ENCODE measurements at regions not wholly inside any gene's neighbourhood (a gene's known extent, or its start where the extent isn't known, plus 50 kb on each side); places are given as distances from the start of the nearest gene placed in this dataset.
"Not testable (repeated sequence)": the region's sequence is repeated elsewhere in the genome, so short reads cannot be mapped to it uniquely, and the experiment has no call there.

DNA sequence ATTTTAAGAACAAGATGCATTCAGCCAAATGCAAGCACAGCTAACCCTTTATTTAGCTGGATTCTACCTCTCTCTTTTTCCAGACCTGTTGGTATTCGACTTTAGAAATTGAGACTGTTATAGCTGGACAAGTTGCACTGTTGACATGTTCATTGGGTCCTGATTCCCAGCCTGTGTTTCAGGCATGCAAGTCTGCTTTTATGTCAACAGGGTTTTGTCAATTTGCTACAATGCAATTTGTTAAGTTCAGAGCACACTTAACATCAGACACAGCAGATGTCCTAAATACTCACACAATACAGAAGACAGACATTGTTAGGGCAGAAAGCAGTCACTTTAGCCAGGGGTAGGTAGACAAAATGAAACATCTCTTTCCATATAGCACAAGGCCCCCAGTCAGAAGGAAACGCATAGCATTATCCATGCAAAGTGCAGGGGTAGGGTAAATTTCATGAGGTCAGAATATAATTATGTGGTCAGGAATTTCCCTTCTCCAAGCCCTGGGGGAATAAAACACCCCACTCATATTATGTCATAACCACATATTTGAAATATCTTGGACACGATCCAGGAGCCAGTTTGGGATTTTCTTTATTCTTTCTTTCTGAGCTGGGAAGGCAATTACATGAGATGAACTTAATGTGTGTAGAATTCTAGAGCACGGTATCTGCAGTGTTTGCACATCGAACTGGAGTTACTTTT is 504.1 kb downstream of the NTRK3 start:
- no peak for DNase-seq

DNA sequence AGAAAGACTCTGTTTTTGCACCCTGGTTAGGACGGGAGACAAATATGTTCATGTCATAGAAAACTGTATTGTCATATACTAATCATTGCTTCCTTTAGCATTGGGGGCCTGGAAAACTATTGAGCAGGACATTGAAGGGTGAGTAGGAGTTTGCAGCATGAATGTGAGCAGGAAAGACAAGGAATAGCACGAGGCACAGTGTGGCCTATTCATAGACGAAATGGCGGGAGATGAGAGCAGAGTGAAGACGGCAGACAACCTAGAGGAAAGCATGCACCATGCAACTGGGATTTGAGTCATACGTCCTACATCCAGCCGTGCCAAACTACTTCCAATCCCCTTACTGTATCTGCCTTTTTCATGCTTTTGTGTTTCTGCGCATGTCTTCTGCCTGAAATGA is 508.1 kb downstream of the NTRK3 start:
- DNase-seq, result no peak

DNA sequence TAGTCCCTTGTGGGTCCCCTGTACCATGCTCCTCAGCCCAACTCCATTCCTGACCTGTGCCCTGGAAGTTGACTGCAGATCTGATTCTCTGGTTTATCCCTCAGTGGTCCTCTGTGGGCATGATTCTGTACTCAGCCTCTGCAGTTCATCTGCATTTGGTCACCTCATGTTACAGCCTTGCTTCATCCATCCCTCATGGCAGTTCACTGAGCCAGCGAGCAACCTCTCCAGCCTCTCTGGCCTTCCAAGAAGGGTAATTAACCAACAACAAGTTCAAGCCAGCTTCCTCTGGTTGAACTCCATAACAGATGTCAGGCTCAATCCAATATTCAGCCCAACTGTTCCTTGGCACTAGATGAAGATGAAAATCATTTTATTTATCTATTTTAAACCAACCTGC is 509.5 kb downstream of the NTRK3 start:
- no peak for DNase-seq

DNA sequence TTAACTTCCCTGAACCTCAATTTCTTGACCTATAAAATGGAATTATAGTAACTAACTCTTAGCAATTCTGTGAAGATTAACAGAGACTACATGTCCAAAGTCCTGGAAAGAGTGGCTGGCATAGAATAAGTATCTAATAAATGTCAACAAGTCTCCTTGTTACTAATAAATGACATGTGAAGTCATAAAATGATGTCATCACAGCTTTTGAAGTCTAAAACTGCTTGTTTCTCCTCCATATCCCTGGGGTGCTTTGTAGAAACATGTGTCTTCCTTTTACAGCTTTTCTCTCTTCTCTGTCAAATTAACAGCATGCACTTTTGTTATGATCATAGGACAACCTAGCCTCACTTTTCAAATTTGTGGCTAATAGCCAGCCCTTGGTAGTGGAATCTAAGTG is 510.2 kb downstream of the NTRK3 start:
- no peak for DNase-seq

GRCh38 chr15:87744815-87745214 is 511.7 kb downstream of the NTRK3 start:
- DNase-seq, result no peak

DNA sequence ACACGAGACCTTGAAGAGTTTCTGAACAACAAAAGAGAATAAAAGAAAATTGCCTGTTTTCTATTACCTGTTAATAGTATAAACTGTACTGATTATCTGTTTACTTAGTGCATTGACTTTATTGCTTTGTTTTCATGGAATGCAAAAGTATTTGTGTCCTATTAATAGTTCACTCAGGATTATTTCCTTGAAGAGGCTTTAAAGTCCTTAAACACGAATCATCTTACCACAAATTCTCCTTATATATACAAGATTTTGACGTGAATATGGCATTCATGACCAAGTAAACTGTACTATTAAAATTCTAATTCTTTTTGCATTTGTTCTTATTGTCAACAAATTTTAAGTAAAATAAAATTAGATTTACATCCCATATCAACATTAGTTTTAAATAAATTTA is 513.0 kb downstream of the NTRK3 start:
- no peak for DNase-seq

DNA sequence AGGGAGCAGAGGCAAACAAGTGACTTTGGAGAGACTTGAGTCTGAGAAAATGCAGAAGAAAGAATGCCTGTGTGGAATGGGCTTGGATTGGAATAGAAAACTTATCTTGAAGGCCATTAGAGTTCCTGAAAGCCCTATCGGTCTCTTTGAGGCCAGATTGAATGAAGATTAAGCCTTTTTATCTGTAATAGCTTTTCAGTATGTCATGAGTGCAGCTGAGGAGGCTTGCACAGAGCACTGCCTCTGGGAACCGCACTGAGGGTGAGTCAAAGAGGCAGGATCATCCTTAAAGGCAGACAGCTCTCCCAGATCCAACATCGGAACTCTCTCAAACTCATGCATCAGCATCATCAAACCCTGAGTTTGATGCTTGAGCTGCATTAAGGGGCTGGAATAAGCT is 515.2 kb downstream of the NTRK3 start:
- no peak for DNase-seq

GRCh38 chr15:87740655-87741344 is 515.7 kb downstream of the NTRK3 start:
- no peak for DNase-seq

DNA sequence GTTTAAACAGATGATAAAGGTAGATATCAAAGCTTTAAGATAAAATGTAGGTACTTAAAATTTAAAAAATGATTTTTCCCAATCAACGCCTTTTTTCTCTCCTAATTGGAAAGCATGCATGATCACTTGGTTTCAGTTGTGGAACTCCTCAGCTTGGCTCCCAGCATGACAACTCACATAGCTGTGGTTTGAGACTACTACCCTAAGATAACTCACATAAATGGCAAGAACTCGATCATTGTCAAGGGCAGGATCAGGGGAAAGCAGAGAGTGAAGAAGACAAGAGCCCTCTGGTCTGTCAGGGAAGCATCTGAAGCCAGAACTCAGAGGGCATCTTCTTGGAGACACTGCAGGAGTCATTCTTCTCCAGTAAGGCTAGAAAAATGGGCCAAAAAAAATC is 516.7 kb downstream of the NTRK3 start:
- DNase-seq, result no peak

- DNase-seq, result no peak
Measured at GRCh38 chr15:87739081-87739480, 517.5 kb downstream of the NTRK3 start.

- not testable (repeated sequence) for DNase-seq
Measured at GRCh38 chr15:87737460-87737859, 519.1 kb downstream of the NTRK3 start.

- DNase-seq, result peak in 3 of 6 experiments; percentile 36 to 67 (median 59)
Measured at GRCh38 chr15:87736891-87737389, 519.6 kb downstream of the NTRK3 start.

DNA sequence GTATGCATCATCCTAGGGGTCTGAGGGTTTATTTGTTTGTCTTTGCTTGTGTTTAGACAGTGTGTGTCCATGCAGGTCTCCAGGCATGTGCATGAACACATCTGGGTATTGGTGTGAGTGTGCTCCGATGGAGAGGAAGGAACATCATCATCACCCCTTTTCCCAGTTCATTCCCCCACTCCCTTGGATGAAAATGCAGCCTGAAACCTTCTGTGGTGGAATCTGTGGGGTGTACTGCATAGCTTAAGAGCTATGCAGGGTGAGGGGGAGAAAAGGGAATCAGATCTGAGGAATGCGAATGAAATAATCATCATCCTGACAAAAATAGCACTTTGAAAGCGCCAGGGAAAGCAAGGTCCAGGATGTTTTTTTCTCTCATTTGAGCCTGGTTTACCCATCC is 520.1 kb downstream of the NTRK3 start:
- no peak for DNase-seq

GRCh38 chr15:87735522-87735921 is 521.0 kb downstream of the NTRK3 start:
- no peak for DNase-seq

- DNase-seq, result no peak
Measured at GRCh38 chr15:87734571-87735373, 521.8 kb downstream of the NTRK3 start.

DNA sequence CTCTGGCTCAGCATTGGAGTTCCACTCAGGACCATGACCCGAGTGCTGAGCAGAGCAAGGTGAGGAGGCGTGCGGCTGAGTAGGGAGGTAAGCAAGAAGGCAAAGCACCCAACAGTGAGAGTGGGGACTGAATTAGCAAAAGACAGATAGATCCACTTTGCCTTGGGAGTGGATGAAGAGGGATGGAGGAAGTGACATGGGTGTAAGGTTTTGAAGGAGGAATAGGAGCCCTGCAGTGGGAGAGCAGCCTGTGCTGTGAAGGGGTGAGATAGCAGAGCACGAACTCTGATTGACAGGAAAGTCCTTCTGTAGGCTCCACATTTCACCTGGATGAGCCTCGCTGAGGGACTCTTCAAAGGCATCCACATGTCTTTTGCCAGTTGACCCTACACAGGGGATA is 522.6 kb downstream of the NTRK3 start:
- no peak for DNase-seq

GRCh38 chr15:87733541-87733941 is 523.0 kb downstream of the NTRK3 start:
- no peak for DNase-seq

DNA sequence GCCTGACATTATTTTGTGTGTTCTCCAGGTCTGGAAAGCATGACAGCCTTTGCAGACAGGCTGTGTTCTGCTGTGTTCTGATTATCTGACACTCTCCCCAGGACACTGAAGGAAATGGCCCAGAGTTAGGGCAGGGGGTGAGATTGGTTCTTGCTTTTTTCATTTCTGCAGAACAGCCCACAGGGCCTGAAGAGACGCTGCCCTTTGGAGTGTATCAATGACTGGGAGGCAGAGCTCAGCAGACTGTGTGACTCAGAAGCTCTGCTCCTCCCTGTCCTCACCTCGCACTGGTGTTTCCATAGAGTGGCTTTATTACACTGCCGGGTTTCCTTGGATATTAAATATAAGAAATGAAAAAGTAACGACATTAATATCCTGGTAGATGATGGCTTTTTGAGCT is 523.6 kb downstream of the NTRK3 start:
- no peak for DNase-seq

- DNase-seq, result no peak
Measured at GRCh38 chr15:87731630-87732029, 524.9 kb downstream of the NTRK3 start.

DNA sequence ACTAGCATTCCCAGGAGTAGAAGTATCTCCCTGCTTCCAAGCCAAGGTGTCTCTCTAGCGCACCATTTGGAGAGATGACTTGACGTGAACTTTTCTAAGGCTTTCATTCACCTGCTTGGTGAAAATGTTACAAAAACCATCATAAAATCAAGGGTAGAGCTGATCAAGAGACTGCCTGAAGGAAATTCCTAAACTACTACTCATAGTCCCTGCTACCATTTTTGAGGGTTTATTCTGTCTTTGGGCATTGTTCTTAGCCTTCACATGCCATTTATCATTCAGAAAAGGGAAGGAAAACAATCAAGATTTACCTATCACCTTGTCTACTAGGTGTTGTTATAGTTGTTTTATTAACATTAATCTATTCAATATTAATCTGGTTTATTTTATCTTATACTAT is 525.8 kb downstream of the NTRK3 start:
- DNase-seq, result no peak

DNA sequence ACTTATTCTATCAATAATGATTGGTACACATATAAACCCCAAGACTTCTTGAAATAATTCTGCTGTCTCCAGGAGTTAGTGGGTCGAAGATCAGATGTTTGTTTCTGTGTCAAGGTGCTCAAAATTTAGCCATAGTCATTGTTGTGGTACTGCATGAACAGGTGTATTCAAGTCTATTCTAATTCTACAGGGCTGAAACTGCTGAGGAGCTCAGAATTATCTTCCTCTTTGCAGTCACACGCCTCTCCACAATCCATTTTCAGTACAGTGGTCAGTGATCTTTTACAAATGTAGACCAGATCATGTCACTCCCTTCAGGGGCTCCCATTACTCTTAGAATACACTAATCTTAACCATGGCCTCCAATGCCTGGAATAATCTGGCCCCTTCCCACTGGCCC is 527.5 kb downstream of the NTRK3 start:
- no peak for DNase-seq

DNA sequence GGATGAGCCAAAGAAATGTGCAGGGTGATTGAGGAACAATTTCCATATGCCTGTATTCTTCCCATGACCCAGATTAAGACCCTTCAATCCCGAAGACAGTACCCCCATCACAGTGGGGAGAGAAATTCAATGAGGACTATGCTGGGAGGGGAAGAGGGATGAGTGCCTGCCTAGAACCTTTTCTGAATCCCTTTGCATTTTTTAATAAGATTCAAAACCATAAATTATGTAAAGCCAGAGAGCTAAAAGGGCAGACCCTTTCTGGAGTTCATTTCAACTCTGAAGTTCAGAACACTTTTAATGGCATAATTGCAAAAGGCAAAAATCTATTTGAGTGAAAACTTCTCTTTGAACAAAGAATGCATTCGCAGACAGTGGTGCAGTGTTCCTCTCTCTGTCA is 529.5 kb downstream of the NTRK3 start:
- no peak for DNase-seq

- no peak for DNase-seq
Measured at GRCh38 chr15:87724330-87724729, 532.2 kb downstream of the NTRK3 start.

Measured in stimulated activated naive CD4-positive, alpha-beta T cell (primary cell).